SU-DHL-6 (cell line): ENCODE measurements at regions not wholly inside any gene's neighbourhood (a gene's known extent, or its start where the extent isn't known, plus 50 kb on each side); places are given as distances from the start of the nearest gene placed in this dataset.

Experiments used
- H2AFZ ChIP-seq: fragments of 200-600 bp; sonication (generic); 2 replicates; pipeline ENCODE4 v1.6.1; 2014; ENCODE audit warnings: low read depth, mild to moderate bottlenecking, moderate library complexity, mixed read lengths, antibody characterized with exemption, low read length; ENCODE audit not compliant: severe bottlenecking
- H3F3A ChIP-seq: fragments of 200-600 bp; shearing (Covaris generic); 2 replicates; pipeline ENCODE4 v1.6.0; 2016; ENCODE audit warnings: antibody characterized with exemption, mild to moderate bottlenecking; ENCODE audit not compliant: insufficient read depth
- H3K27ac ChIP-seq: fragments of 200-600 bp; sonication (generic); 2 replicates; pipeline ENCODE4 v1.5.1; 2016; ENCODE audit warnings: low read depth, mild to moderate bottlenecking, low read length, moderate library complexity, mixed read lengths
- H3K27me3 ChIP-seq: fragments of 200-600 bp; sonication (generic), shearing (Covaris generic); 2 replicates; pipeline ENCODE4 v1.6.0; 2014; ENCODE audit warnings: mild to moderate bottlenecking, low read length
- H3K36me3 ChIP-seq: fragments of 200-600 bp; sonication (generic); 2 replicates; pipeline ENCODE4 v1.6.1; 2014; ENCODE audit warnings: mild to moderate bottlenecking, low read length, mixed read lengths
- H3K4me2 ChIP-seq: fragments of 300-600, 200-600 bp; shearing (Covaris generic), sonication (generic); 2 replicates; pipeline ENCODE4 v1.6.0; 2014; ENCODE audit warnings: low read length, low read depth, mild to moderate bottlenecking; ENCODE audit not compliant: poor library complexity, severe bottlenecking
- H3K4me3 ChIP-seq: fragments of 200-600 bp; sonication (generic); 2 replicates; pipeline ENCODE4 v1.5.1; 2014; ENCODE audit warnings: antibody characterized with exemption, low read length, mild to moderate bottlenecking, mixed read lengths; ENCODE audit not compliant: insufficient read depth, poor library complexity, severe bottlenecking
- H3K79me2 ChIP-seq: fragments of 200-600 bp; sonication (generic); 2 replicates; pipeline ENCODE4 v1.6.1; 2014; ENCODE audit warnings: mild to moderate bottlenecking, low read length, moderate library complexity; ENCODE audit not compliant: insufficient read depth
- H3K9ac ChIP-seq: fragments of 200-600 bp; sonication (generic); 2 replicates; pipeline ENCODE4 v1.7.0; 2014; ENCODE audit warnings: mild to moderate bottlenecking, low read length
- H3K9me2 ChIP-seq: fragments of 200-600 bp; sonication (generic); replicated peaks from 2 replicates; pipeline ENCODE4 v1.6.1; 2014; ENCODE audit warnings: low read length; ENCODE audit not compliant: insufficient read depth
- H3K9me3 ChIP-seq: fragments of 200-600 bp; sonication (generic); 2 replicates; pipeline ENCODE4 v1.6.1; 2014; ENCODE audit warnings: low read length, mixed read lengths; ENCODE audit not compliant: insufficient read depth
- H4K20me1 ChIP-seq: fragments of 200-600 bp; sonication (generic); 2 replicates; pipeline ENCODE4 v1.6.1; 2014; ENCODE audit warnings: low read depth, mild to moderate bottlenecking, antibody characterized with exemption, low read length, moderate library complexity, mixed read lengths
- EZH2phosphoT487 ChIP-seq: fragments of 200-600 bp; sonication (generic), shearing (Covaris generic); conservative IDR thresholded peaks from 2 replicates; pipeline ENCODE4 v1.6.1; 2018; ENCODE audit warnings: mild to moderate bottlenecking, antibody characterized with exemption, low read length, moderate library complexity, mixed read lengths
- TF ChIP-seq, protein P1 (sequence below): fragments of 200-600 bp; sonication (generic); IDR thresholded peaks from one replicate; pipeline ENCODE4 v1.5.1; 2017; ENCODE audit warnings: antibody characterized with exemption, mild to moderate bottlenecking, low read length, moderate library complexity; ENCODE audit not compliant: insufficient read depth, poor library complexity, severe bottlenecking

- no peaks in the 10 kb centered on the region for H3F3A ChIP-seq
- no peaks in the 10 kb centered on the region for H3K79me2 ChIP-seq
- no peak for TF ChIP-seq EZH2phosphoT487
- TF ChIP-seq, protein P1, sequence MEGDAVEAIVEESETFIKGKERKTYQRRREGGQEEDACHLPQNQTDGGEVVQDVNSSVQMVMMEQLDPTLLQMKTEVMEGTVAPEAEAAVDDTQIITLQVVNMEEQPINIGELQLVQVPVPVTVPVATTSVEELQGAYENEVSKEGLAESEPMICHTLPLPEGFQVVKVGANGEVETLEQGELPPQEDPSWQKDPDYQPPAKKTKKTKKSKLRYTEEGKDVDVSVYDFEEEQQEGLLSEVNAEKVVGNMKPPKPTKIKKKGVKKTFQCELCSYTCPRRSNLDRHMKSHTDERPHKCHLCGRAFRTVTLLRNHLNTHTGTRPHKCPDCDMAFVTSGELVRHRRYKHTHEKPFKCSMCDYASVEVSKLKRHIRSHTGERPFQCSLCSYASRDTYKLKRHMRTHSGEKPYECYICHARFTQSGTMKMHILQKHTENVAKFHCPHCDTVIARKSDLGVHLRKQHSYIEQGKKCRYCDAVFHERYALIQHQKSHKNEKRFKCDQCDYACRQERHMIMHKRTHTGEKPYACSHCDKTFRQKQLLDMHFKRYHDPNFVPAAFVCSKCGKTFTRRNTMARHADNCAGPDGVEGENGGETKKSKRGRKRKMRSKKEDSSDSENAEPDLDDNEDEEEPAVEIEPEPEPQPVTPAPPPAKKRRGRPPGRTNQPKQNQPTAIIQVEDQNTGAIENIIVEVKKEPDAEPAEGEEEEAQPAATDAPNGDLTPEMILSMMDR = no peak
- H3K4me2 ChIP-seq = no peak overlapping the region
- no peak overlapping the region for H3K27ac ChIP-seq
- H3K27me3 ChIP-seq = no peaks in the 10 kb centered on the region
- no peaks in the 10 kb centered on the region for H3K9me2 ChIP-seq
- no peaks in the 10 kb centered on the region for H4K20me1 ChIP-seq
- H2AFZ ChIP-seq = no peak overlapping the region
- no peaks in the 10 kb centered on the region for H3K9me3 ChIP-seq
- H3K4me3 ChIP-seq = no peak overlapping the region
- H3K36me3 ChIP-seq = no peaks in the 10 kb centered on the region
- no peak overlapping the region for H3K9ac ChIP-seq
Measured at GRCh38 chrX:8237718-8238117, 66.7 kb upstream of the VCX2 start.

DNA sequence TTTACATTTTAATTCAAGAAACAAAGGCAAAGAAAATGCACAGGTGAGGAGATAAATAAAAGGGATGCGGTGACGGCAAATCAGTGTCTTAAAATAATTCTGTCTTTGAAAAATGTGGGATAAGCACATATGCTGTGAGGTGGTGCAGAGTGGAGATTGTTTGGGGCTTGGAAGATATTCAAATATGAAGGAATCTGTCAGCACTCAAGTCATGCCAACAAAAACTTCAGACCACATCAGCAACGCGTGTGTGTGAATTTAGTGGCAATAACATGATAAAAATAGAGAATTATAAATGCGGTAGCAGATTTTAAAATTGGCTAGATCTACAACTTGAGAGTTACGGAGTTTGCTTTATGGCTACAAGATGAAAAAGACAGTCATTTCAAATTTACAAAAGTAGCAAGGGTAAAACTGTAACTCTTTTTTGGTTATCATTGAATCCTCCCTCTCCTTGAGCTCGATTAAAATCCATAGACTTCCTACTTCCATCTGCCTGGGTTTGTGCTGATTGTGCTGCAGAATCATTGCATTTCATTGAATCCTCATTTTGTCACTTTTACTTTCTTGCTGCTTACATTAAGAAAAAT, 71.5 kb upstream of the VCX2 start:
- TF ChIP-seq, protein P1 = no peak
- no peak for TF ChIP-seq EZH2phosphoT487
- H3K79me2 ChIP-seq = no peaks in the 10 kb centered on the region
- no peaks in the 10 kb centered on the region for H3F3A ChIP-seq
- no peak overlapping the region for H3K4me3 ChIP-seq
- H3K9me3 ChIP-seq = no peaks in the 10 kb centered on the region
- no peaks in the 10 kb centered on the region for H3K9me2 ChIP-seq
- H3K27ac ChIP-seq = no peak overlapping the region
- no peaks in the 10 kb centered on the region for H3K36me3 ChIP-seq
- H4K20me1 ChIP-seq = no peaks in the 10 kb centered on the region
- no peaks in the 10 kb centered on the region for H3K27me3 ChIP-seq
- H3K4me2 ChIP-seq = no peak overlapping the region
- H2AFZ ChIP-seq = no peak overlapping the region
- no peak overlapping the region for H3K9ac ChIP-seq

- Histone ChIP-seq H3K9me2 (no peaks in the 10 kb centered on the region), H3K79me2 (no peaks in the 10 kb centered on the region), H3K9ac (no peak overlapping the region), H3K9me3 (no peaks in the 10 kb centered on the region), H3K4me2 (no peak overlapping the region), H3K4me3 (no peak overlapping the region), H2AFZ (no peak overlapping the region), H4K20me1 (no peaks in the 10 kb centered on the region), H3K36me3 (no peaks in the 10 kb centered on the region), H3F3A (no peaks in the 10 kb centered on the region), H3K27me3 (no peaks in the 10 kb centered on the region), H3K27ac (no peak overlapping the region)
- no peak for TF ChIP-seq EZH2phosphoT487
- TF ChIP-seq, protein P1 = no peak
Measured at GRCh38 chrX:8244301-8244700, 73.2 kb upstream of the VCX2 start.

- Histone ChIP-seq H3K9me2 (no peaks in the 10 kb centered on the region), H3F3A (no peaks in the 10 kb centered on the region), H3K4me2 (no peak overlapping the region), H3K9ac (no peak overlapping the region), H4K20me1 (no peaks in the 10 kb centered on the region), H3K9me3 (no peaks in the 10 kb centered on the region), H3K4me3 (no peak overlapping the region), H3K36me3 (no peaks in the 10 kb centered on the region), H3K27ac (no peak overlapping the region), H3K79me2 (no peaks in the 10 kb centered on the region), H3K27me3 (no peaks in the 10 kb centered on the region), H2AFZ (no peak overlapping the region)
- TF ChIP-seq EZH2phosphoT487 = no peak
- TF ChIP-seq, protein P1 = no peak
Measured at GRCh38 chrX:8245411-8245810, 74.3 kb upstream of the VCX2 start.
